SK-N-SH (cell line): ENCODE measurements at regions not wholly inside any gene's neighbourhood (a gene's known extent, or its start where the extent isn't known, plus 50 kb on each side); places are given as distances from the start of the nearest gene placed in this dataset.

Experiments used
- CTCF ChIA-PET: fragments of 300-600, 350-600 bp; formaldehyde crosslinking; extraction: SDS; loops from one replicate; lab custom pipeline; 2021; lab: Yijun Ruan, JAX
- POLR2A ChIA-PET: fragments of 350-600 bp; sonication (Branson Sonifier 250); formaldehyde crosslinking; extraction: SDS; loops from one replicate; lab custom pipeline; 2020; ENCODE audit warnings: antibody characterized with exemption, inconsistent platforms; lab: Yijun Ruan, JAX
- DNase-seq: peaks from one replicate; pipeline ENCODE4 v3.0.0; 2012
- H2AFZ ChIP-seq: fragments of 200-600 bp; sonication (generic); 2 replicates; pipeline ENCODE4 v1.8.1; 2016; ENCODE audit warnings: antibody characterized with exemption, mild to moderate bottlenecking, low read depth
- H3F3A ChIP-seq: fragments of 200-600 bp; sonication (generic); replicated peaks from 2 replicates; pipeline ENCODE3; 2016; ENCODE audit warnings: antibody characterized with exemption, mild to moderate bottlenecking; ENCODE audit not compliant: insufficient read depth
- H3K27ac ChIP-seq, 2 experiments: fragments of 200-500 bp in 1 of 2; fragments of 200-600 bp in 1 of 2; sonication (Bioruptor generic) in 1 of 2; sonication (generic), shearing (Covaris generic) in 1 of 2; 2 replicates each; pipeline versions ENCODE4 v1.5.1 to v1.6.1; 2014 to 2016; ENCODE audit warnings: low read depth in 2 of 2, inconsistent platforms in 1 of 2, low read length in 1 of 2, mild to moderate bottlenecking in 1 of 2, mixed read lengths in 1 of 2
- H3K27me3 ChIP-seq: fragments of 200-600 bp; sonication (generic), shearing (Covaris generic); 2 replicates; pipeline ENCODE4 v1.6.1; 2016; ENCODE audit warnings: mixed run types; ENCODE audit not compliant: insufficient read depth
- H3K36me3 ChIP-seq, 2 experiments: fragments of 200-500 bp in 1 of 2; fragments of 200-600 bp in 1 of 2; sonication (Bioruptor generic) in 1 of 2; sonication (generic) in 1 of 2; replicated peaks in 1 of 2; 2 replicates each; pipeline versions ENCODE3 to v1.5.1; 2014 to 2016; ENCODE audit warnings: low read length in 1 of 2, mild to moderate bottlenecking in 1 of 2; ENCODE audit not compliant: insufficient read depth in 2 of 2, control insufficient read depth in 1 of 2
- H3K4me1 ChIP-seq, 2 experiments: fragments of 200-500 bp in 1 of 2; fragments of 200-600 bp in 1 of 2; sonication (Bioruptor generic) in 1 of 2; sonication (generic), shearing (Covaris generic) in 1 of 2; 2 replicates each; pipeline versions ENCODE4 v1.5.1 to v1.6.1; 2014 to 2016; ENCODE audit warnings: low read depth in 1 of 2, low read length in 1 of 2, mixed run types in 1 of 2; ENCODE audit not compliant: insufficient read depth in 2 of 2, control insufficient read depth in 1 of 2
- H3K4me2 ChIP-seq: fragments of 200-600 bp; sonication (generic), shearing (Covaris generic); 2 replicates; pipeline ENCODE4 v1.6.1; 2017; ENCODE audit warnings: mixed run types
- H3K4me3 ChIP-seq, 2 experiments: fragments of 200-500 bp in 1 of 2; fragments of 200-600 bp in 1 of 2; sonication (Bioruptor generic) in 1 of 2; sonication (generic), shearing (Covaris generic) in 1 of 2; 2 replicates each; pipeline versions ENCODE4 v1.5.1 to v1.8.1; 2014 to 2016; ENCODE audit warnings: low read depth in 2 of 2, inconsistent platforms in 1 of 2, low read length in 1 of 2, mild to moderate bottlenecking in 1 of 2, mixed read lengths in 1 of 2, moderate library complexity in 1 of 2
- H3K79me2 ChIP-seq: fragments of 200-600 bp; sonication (generic); 2 replicates; pipeline ENCODE4 v1.8.1; 2017; ENCODE audit warnings: mild to moderate bottlenecking; ENCODE audit not compliant: insufficient read depth
- H3K9ac ChIP-seq: fragments of 200-600 bp; sonication (generic); 2 replicates; pipeline ENCODE4 v1.6.1; 2017; ENCODE audit warnings: mixed run types
- H3K9me2 ChIP-seq: fragments of 200-600 bp; sonication (generic); 2 replicates; pipeline ENCODE4 v1.6.1; 2017; ENCODE audit warnings: mixed run types
- H3K9me3 ChIP-seq: fragments of 200-600 bp; sonication (generic); 2 replicates; pipeline ENCODE4 v1.6.1; 2017; ENCODE audit warnings: mixed run types, mild to moderate bottlenecking, moderate library complexity
- H4K20me1 ChIP-seq: fragments of 200-600 bp; sonication (generic); 2 replicates; pipeline ENCODE4 v1.6.1; 2017; ENCODE audit warnings: mild to moderate bottlenecking, mixed run types; ENCODE audit not compliant: insufficient read depth
- CHD2 ChIP-seq: fragments of 150-350 bp; IDR thresholded peaks from 2 replicates; pipeline ENCODE4 v1.6.1; 2018; ENCODE audit warnings: low read length; ENCODE audit not compliant: partially characterized antibody
- CTCF ChIP-seq: fragments of 200-600 bp; sonication (generic); IDR thresholded peaks from 2 replicates; pipeline ENCODE4 v1.6.1; 2017; ENCODE audit warnings: antibody characterized with exemption, mild to moderate bottlenecking, moderate library complexity
- EP300 ChIP-seq, 2 experiments: IDR thresholded peaks; 2 replicates each; pipeline versions ENCODE4 v1.4.0 to v1.6.1; 2012; ENCODE audit warnings: borderline replicate concordance in 1 of 2, low read depth in 1 of 2, low read length in 1 of 2
- EZH2phosphoT487 ChIP-seq: fragments of 200-600 bp; sonication (generic); IDR thresholded peaks from 2 replicates; pipeline ENCODE4 v1.6.1; 2017; ENCODE audit warnings: low read depth, mixed run types, mild to moderate bottlenecking, antibody characterized with exemption, moderate library complexity, borderline replicate concordance
- FOSL2 ChIP-seq: IDR thresholded peaks from 2 replicates; pipeline ENCODE4 v1.4.0; 2012; ENCODE audit warnings: low read depth, mild to moderate bottlenecking, moderate library complexity, borderline replicate concordance
- FOXJ3 ChIP-seq: sonication (generic); formaldehyde crosslinking; IDR thresholded peaks from 2 replicates; pipeline ENCODE4 v1.5.1; 2020; ENCODE audit warnings: mild to moderate bottlenecking, missing genetic modification reagents
- FOXM1 ChIP-seq: IDR thresholded peaks from 2 replicates; pipeline ENCODE4 v1.4.0; 2012; ENCODE audit warnings: low read depth, mild to moderate bottlenecking
- IRF3 ChIP-seq: fragments of 150-350 bp; IDR thresholded peaks from 2 replicates; pipeline ENCODE4 v1.6.1; 2016; ENCODE audit warnings: mild to moderate bottlenecking, low read depth, low read length
- JUND ChIP-seq: IDR thresholded peaks from 2 replicates; pipeline ENCODE4 v1.4.0; 2012
- MAX ChIP-seq: IDR thresholded peaks from 2 replicates; pipeline ENCODE4 v1.4.0; 2012; ENCODE audit warnings: low read depth
- MXI1 ChIP-seq: IDR thresholded peaks from 2 replicates; pipeline ENCODE4 v1.6.1; 2012; ENCODE audit warnings: mild to moderate bottlenecking, low read depth, low read length, improper control_type of control experiment
- NFIC ChIP-seq: IDR thresholded peaks from 2 replicates; pipeline ENCODE4 v1.4.0; 2012; ENCODE audit warnings: borderline replicate concordance
- NRF1 ChIP-seq: IDR thresholded peaks from 2 replicates; pipeline ENCODE4 v1.6.1; 2012; ENCODE audit warnings: low read depth, mild to moderate bottlenecking, low read length
- RAD21 ChIP-seq: IDR thresholded peaks from 2 replicates; pipeline ENCODE4 v1.6.1; 2012; ENCODE audit warnings: mild to moderate bottlenecking, low read length
- REST ChIP-seq: IDR thresholded peaks from 2 replicates; pipeline ENCODE4 v1.6.1; 2012; ENCODE audit warnings: mild to moderate bottlenecking, low read depth, low read length, moderate library complexity
- RXRA ChIP-seq: IDR thresholded peaks from 2 replicates; pipeline ENCODE4 v1.4.0; 2012; ENCODE audit warnings: low read depth, mild to moderate bottlenecking, borderline replicate concordance
- SIN3A ChIP-seq: IDR thresholded peaks from 2 replicates; pipeline ENCODE4 v1.6.1; 2012; ENCODE audit warnings: low read depth, mild to moderate bottlenecking, low read length, moderate library complexity, borderline replicate concordance
- TCF12 ChIP-seq: IDR thresholded peaks from 2 replicates; pipeline ENCODE4 v1.4.0; 2012
- USF1 ChIP-seq: IDR thresholded peaks from 2 replicates; pipeline ENCODE4 v1.4.0; 2012; ENCODE audit warnings: low read depth, borderline replicate concordance
- USF2 ChIP-seq: fragments of 150-350 bp; IDR thresholded peaks from 2 replicates; pipeline ENCODE4 v1.6.1; 2017; ENCODE audit warnings: antibody characterized with exemption, low read length, low read depth, borderline replicate concordance
- YY1 ChIP-seq: IDR thresholded peaks from 2 replicates; pipeline ENCODE4 v1.4.0; 2012; ENCODE audit warnings: low read depth, mild to moderate bottlenecking
- WGBS: methylation state at CpG from one replicate; pipeline ENCODE4 v1.1.6; 2017; ENCODE audit warnings: low lambda C conversion rate; 5-methylcytosine and 5-hydroxymethylcytosine counted together

GRCh38 chr4:164550989-164551712, 202.8 kb upstream of the SMIM31 start (continued):
- TF ChIP-seq IRF3 (no peak), EZH2phosphoT487 (no peak), USF1 (no peak)

- H3K27me3 ChIP-seq, result no peaks in the 10 kb centered on the region
- no peaks in the 10 kb centered on the region for H4K20me1 ChIP-seq
- POLR2A ChIA-PET, result no interaction called here
- no peak overlapping the region for H3K27ac ChIP-seq
- TF ChIP-seq MAX (no peak), CHD2 (no peak), FOSL2 (no peak), EP300 (IDR thresholded peaks at IDR 0.05; ENCODE audit: borderline replicate concordance in 1 of 2, low read depth in 1 of 2, low read length in 1 of 2) (no peak), JUND (no peak), NRF1 (no peak), USF2 (no peak), SIN3A (no peak), MXI1 (no peak), TCF12 (no peak), RXRA (no peak), REST (no peak), YY1 (no peak), FOXJ3 (CRISPR knock-in tag) (no peak), NFIC (no peak), FOXM1 (no peak), RAD21 (no peak), CTCF (no peak)
- TF ChIP-seq, all 33 proteins: peak for 0
- Histone ChIP-seq H3K4me1 (no peaks in the 10 kb centered on the region), H3K36me3 (no peaks in the 10 kb centered on the region), H2AFZ (no peak overlapping the region), H3F3A (no peaks in the 10 kb centered on the region), H3K79me2 (no peaks in the 10 kb centered on the region), H3K4me3 (no peak overlapping the region), H3K4me2 (no peak overlapping the region), H3K9ac (no peak overlapping the region), H3K9me2 (no peaks in the 10 kb centered on the region), H3K9me3 (no peaks in the 10 kb centered on the region)
- CTCF ChIA-PET, result no interaction called here
- no peak for DNase-seq
- WGBS, result 6% methylated on average over 4 of the region's 4 CpGs
Observed at GRCh38 chr4:164551713-164552040, 202.3 kb upstream of the SMIM31 start.
